Stimulated activated CD8-positive, alpha-beta memory T cell treated with anti-CD3 and anti-CD28 coated beads, Interleukin-4, amount 100 ng/mL, for 24 hours (primary cell): ENCODE measurements at regions not wholly inside any gene's neighbourhood (a gene's known extent, or its start where the extent isn't known, plus 50 kb on each side); places are given as distances from the start of the nearest gene placed in this dataset.

Experiments
- DNase-seq: peaks from one replicate; pipeline ENCODE4 v3.0.0-alpha.2; 2020; ENCODE audit warnings: low read depth

DNA sequence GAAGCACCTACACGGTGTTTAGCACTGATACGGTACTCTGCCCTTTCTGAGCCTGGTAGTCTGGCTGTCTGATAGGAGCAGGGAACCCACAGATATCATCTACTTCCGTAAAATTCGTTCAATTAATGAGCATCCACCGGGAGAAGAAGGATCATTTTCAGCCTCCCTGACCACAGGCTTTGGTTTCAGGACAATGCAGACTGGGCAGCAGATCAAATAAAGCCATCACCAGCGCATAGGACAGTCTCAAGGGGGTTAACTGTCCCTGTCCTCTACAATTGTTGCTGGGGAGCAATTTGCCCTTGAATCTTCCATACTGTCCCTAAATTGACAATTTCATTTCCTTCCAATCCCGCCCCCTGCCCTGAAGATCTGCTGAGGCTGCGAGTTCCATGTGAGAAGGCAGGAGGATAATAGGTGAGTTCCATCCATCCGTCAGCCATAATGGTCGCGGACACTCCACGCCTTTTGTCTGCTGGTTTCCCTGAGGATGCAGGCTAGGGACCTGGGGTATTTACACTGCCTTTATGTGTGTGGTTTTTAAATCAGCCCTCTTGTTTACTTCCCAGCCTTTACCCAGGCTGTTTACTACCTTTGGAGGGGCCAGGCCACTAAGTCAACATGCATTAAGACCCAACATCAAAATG lies 110.0 kb downstream of the MYCN start:
- no peak for DNase-seq

- no peak for DNase-seq
These were observed 109.1 kb downstream of the MYCN start for GRCh38 chr2:16049406-16049805.

- DNase-seq, result no peak
These were observed 108.1 kb downstream of the MYCN start for GRCh38 chr2:16048466-16048865.

DNA sequence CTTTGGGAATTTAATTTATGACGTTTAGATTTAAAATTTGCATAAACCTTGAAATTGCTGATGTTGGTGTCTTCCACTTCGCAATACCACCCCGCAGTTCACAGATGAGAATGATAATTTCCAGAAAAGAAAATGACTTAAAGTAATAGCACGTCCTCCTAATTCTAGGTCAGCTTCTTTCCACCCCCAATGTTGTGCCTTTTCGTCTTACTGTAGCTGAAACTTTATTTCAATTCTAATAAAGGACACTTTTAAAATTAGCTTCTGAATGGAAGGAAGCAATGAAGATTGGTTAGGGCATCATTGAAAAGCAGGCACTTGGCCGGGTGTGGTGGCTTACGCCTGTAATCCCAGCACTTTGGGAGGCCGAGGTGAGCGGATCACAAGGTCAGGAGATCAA lies 107.4 kb downstream of the MYCN start:
- no peak for DNase-seq

- no peak for DNase-seq
These were observed 106.3 kb downstream of the MYCN start for GRCh38 chr2:16046649-16047048.

DNA sequence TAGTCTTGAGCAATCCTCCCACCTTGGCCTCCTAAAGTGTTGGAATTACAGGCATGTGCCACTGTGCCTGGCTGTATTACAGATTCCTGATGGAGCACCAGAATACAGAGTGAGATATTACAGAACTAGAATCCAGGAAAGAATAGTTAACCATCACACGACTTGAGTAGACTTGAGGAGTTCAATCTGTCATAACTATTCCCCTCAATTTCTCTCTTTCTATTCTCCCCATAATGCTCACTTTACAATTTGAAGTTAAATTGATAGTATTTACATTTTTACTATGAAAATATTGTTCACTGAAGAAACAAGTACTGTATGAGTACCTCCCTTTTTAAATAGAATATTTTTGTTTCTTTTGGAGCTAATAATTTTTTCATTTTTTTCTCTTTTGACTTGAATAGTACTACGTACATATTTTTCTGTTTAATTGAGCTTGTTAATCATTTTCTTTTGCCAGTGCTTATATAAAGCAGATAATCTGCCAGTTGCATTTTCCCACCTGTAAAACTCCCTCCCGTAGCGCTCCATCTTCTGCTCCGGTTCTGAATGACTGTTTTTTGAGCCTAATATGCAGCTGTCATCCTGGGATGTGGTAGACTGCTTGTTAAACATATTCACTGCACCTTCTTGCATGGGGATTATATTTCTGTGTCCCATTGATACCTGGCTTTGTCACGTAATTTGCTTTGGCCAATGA lies 105.5 kb downstream of the MYCN start:
- DNase-seq, result no peak

DNA sequence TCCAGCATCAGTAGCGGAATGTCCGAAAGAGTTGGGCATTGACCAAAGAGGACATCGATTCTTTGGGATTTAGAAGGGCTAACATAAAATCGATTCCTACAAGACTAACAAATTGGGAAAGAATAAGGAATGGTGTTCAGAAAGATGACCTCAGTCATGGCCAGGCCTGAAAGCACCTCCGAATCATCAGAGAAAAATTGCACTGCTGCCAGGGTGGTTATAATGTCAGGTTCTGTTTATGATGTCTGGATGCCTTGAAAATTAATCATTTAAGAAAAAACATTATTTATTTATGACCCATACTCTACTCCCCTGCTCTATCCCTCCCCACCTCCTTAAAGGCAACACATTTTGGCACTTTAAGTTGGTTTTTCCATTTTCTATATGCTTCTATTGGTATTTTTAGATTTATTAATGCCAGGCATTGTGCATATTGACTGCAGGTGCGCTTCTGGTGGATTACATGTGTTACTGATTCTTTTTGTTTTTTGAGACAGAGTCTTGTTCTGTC lies 104.7 kb downstream of the MYCN start:
- no peak for DNase-seq

- DNase-seq, result no peak
These were observed 103.3 kb downstream of the MYCN start for GRCh38 chr2:16043627-16044026.

DNA sequence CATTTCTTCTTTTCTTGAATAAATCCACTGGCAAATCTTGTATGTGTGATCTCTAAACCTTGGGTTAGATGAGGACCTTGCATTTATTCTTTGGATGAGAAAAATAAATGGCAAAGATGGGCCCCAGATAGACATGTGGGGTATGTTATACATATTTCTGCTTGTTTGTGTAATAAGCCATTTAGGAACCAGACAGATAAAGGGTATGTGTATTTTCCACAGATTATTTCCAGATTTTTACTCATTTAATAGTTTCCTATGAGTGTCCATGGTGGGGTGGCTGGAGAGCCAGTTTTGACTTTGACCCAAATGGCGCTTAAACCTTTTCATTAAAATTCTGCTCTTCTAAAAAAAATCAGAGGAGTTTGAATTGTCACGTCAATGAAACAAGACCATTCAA lies 102.8 kb downstream of the MYCN start:
- DNase-seq, result no peak

DNA sequence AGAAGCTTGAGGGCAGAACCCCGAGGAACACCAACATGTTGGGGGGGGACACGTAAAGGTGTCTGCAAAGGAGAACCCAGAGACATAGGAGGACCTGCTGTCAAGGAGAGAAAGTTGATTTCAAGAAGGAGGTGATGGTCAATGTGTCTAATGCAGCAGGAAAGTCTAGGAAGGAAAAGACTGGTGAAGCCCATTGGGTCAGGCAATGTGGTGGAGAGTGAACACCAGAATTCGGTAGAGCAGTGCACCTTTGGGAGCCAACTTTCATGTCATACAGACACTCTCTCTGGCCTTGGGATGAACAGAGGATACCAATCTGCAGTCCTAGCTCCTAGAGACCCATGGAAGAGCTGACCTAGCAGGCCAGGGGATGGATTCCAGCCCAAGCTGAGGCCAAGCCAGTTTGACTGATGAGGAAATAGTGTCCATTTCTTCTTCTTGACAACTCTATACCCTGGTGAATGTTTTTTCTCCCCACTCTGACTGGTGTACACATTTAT lies 101.9 kb downstream of the MYCN start:
- DNase-seq, result no peak

DNA sequence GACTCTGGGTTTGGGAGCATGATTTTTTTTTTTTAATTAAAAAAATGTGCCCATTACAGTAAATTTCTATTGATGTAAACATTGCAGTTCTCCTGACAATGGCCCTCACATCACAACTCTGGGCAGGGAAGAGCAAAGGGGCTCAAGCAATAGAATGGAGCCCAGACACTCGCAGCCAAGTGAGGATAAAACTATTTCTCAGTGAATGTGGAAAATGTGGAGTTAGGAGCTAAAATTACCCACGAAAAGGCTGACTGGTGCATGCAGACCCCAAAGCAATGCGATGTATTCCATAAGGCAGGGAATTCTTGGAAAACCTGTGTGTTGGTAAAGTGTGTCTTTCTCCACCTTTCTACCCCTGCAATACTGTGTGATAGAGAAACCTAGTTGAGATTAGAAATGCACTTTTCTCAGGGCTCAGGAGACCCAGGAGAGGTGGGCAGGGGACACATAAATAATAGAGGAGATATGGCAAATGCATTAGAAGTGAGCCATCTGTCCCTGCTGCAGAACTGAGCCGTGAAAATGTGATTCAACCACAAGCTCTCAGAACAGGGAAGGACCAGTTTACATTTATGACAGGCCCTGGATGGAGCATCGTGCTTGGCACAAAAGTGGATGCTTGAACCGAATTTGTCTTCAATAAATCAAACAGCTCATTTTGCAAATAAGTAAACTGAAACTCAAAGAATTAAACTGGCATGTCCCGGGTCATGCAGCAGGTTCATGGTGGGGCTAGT lies 100.1 kb downstream of the MYCN start:
- no peak for DNase-seq

GRCh38 chr2:16039823-16040222 lies 99.5 kb downstream of the MYCN start:
- DNase-seq, result no peak

DNA sequence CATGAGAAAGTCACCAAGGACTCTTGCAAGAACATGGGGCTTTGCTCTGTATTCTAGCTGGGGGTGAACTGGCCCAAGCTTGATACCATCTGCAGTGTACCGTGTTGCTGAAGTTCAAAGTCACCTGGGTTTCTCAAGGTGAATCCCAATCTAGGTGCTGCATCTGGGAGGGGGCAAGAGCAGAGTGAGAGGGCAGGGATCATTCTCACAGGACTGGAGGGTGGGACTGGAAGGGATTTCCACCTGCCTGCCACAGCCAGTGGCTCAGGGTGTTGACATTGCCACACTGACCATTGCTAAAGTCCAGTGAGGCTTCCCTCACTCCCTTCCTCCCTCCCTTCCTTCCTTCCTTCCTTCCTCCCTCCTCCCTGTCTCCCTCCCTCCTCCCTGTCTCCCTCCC lies 98.7 kb downstream of the MYCN start:
- DNase-seq, result no peak

- DNase-seq, result no peak
These were observed 98.3 kb downstream of the MYCN start for GRCh38 chr2:16038621-16039020.

- DNase-seq, result no peak
These were observed 97.6 kb downstream of the MYCN start for GRCh38 chr2:16037808-16038457.

DNA sequence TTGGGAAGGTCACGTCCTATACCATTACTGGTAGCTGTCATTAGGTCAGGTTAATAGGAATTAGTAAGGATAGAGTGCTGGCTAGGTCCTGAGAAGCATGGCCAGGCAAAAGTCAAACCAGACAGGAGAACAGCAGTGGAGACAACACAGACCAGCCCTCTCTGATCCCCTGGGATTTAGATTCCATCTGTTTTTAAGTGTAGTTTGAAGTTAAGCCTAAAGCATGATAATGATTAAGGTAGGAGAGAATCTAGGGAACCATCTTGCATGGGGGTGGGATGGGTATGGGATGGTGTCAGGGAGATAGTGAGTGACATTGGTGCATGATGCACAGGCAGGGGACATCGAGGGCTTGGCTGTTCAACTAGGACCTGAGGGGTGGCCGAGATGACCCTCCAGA lies 96.6 kb downstream of the MYCN start:
- DNase-seq, result no peak

DNA sequence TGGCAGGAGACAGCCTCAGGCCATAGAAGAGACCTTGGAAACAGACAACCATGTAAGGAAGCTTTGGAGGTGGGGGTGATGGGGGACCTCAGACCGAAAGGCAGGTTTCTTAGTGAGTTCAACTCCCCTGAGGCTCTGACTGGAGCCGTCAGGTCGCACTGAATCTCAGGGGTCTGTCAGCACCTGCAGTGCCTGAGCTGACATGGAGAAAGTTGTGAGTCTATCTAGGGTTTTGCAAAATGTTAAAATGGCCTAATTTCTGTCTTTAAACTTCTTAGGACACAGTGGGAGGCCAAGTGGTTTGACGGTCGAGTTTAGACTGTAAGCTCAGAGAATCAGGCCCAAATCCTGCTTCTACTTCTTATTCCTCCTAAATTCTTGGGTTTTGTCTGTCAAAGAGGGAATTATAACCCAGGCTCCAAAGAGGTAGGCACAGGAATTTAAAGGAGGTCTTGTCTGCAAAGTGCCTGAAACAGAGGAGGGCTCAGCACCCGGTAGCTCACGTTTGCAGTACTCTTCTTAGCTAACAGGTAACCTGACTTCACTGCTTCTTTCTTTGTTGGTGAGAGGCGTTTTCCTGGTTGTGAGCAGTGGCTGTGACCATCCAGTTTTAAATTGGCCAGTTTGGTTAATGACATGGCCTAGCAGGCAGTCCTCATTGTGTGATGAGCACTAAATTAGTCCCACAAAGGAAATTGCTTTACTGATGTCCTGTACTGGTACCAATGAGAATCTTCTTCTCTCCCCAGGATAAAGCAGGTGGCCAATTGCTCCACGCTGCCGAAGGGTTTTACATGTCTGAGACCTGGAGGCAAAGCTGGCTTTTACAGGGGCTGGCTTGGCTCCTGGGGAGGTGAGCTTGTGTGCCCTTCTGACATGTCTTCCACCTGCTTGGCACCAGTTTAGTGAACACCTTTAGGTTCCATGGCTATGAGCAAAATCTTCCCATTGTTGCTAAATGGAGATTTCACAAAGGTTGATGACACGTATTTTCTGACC lies 95.7 kb downstream of the MYCN start:
- no peak for DNase-seq

DNA sequence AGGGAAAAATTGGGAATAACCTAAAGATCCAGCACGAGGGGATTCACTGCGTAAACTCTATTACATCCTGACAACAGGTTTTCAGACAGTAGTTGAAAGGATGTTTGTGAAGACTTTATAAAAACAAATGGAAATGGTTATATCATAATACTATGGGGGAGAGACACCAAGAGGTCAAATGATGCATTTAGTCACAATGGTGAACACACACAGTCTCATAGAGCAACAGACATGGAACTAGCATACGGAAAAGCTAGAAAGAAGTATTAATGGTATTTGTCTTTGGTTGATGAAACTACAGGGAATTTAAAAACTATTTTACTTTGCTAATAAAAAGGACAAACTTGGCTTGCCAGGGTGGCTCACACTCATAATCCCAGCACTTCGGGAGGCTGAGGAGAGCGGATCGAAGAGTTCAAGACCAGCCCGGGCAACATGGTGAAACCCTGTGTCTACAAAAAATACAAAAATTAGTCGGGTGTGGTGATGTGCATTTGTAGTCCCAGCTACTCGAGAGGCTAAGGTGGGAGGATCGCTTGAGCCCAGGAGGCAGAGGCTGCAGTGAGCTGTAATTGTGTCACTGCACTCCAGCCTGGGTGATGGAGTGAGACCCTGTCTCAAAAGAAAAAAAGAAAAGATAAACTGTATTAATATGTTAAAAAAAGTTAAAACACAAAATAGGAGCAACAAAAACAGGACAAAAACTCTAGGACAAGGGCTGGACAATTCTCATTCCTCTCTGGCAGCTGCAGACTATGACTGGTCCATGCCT lies 94.8 kb downstream of the MYCN start:
- no peak for DNase-seq

- DNase-seq, result no peak
These were observed 94.0 kb downstream of the MYCN start for GRCh38 chr2:16034151-16034974.

GRCh38 chr2:16033032-16033293 lies 92.6 kb downstream of the MYCN start:
- DNase-seq, result no peak
